ENCODE measurements at regions not wholly inside any gene's neighbourhood (a gene's known extent, or its start where the extent isn't known, plus 50 kb on each side); places are given as distances from the start of the nearest gene placed in this dataset.

GRCh38 chr11:116375221-116375620 lies 397.6 kb downstream of the BUD13 start:
- no peak overlapping the region for H3K4me3 ChIP-seq (replicated peaks; ENCODE audit: low read depth, low read length)
- TF ChIP-seq CTCF (IDR thresholded peaks at IDR 0.05; ENCODE audit: low read depth, low read length, missing control alignments), result no peak
- DNase-seq (ENCODE audit: extremely low read depth, low read depth), result no peak

- no peak overlapping the region for H3K4me3 ChIP-seq (replicated peaks; ENCODE audit: low read depth, low read length)
- DNase-seq (ENCODE audit: extremely low read depth, low read depth), result no peak
- TF ChIP-seq CTCF (IDR thresholded peaks at IDR 0.05; ENCODE audit: low read depth, low read length, missing control alignments), result no peak
Observed at GRCh38 chr11:116374085-116374484, 398.7 kb downstream of the BUD13 start.

- H3K4me3 ChIP-seq (replicated peaks; ENCODE audit: low read depth, low read length), result no peak overlapping the region
- no peak for DNase-seq (ENCODE audit: extremely low read depth, low read depth)
- no peak for TF ChIP-seq CTCF (IDR thresholded peaks at IDR 0.05; ENCODE audit: low read depth, low read length, missing control alignments)
Observed at GRCh38 chr11:116373104-116373944, 399.5 kb downstream of the BUD13 start.

GRCh38 chr11:116371146-116371545 lies 401.6 kb downstream of the BUD13 start:
- DNase-seq (ENCODE audit: extremely low read depth, low read depth), result no peak
- H3K4me3 ChIP-seq (replicated peaks; ENCODE audit: low read depth, low read length), result no peak overlapping the region
- no peak for TF ChIP-seq CTCF (IDR thresholded peaks at IDR 0.05; ENCODE audit: low read depth, low read length, missing control alignments)

- no peak overlapping the region for H3K4me3 ChIP-seq (replicated peaks; ENCODE audit: low read depth, low read length)
- TF ChIP-seq CTCF (IDR thresholded peaks at IDR 0.05; ENCODE audit: low read depth, low read length, missing control alignments), result no peak
- DNase-seq (ENCODE audit: extremely low read depth, low read depth), result no peak
Observed at GRCh38 chr11:116368784-116369183, 404.0 kb downstream of the BUD13 start.

- DNase-seq (ENCODE audit: extremely low read depth, low read depth), result no peak
- no peak overlapping the region for H3K4me3 ChIP-seq (replicated peaks; ENCODE audit: low read depth, low read length)
- TF ChIP-seq CTCF (IDR thresholded peaks at IDR 0.05; ENCODE audit: low read depth, low read length, missing control alignments), result no peak
Observed at GRCh38 chr11:116366980-116367645, 405.7 kb downstream of the BUD13 start.
